Activated CD4-positive, alpha-beta T cell treated with anti-CD3 and anti-CD28 coated beads, Interleukin-2, Interleukin-6, amounts not matched to agents 100 ng/mL and 50 ng/mL, durations not matched to agents 16 hours and 8 hours (primary cell): ENCODE measurements at regions not wholly inside any gene's neighbourhood (a gene's known extent, or its start where the extent isn't known, plus 50 kb on each side); places are given as distances from the start of the nearest gene placed in this dataset.
A peak's percentile ranks its signal among the peaks of the same experiment; 100 is the strongest.
"Not testable (repeated sequence)": the region's sequence is repeated elsewhere in the genome, so short reads cannot be mapped to it uniquely, and the experiment has no call there.

ENCODE experiments used
- DNase-seq: peaks from one replicate; pipeline ENCODE4 v3.0.0-alpha.2; 2020

- no peak for DNase-seq
Measured at GRCh38 chr10:29879862-29880261, 179.5 kb downstream of the JCAD start.

GRCh38 chr10:29878492-29878891 is 180.9 kb downstream of the JCAD start:
- no peak for DNase-seq

GRCh38 chr10:29877793-29878491 is 181.4 kb downstream of the JCAD start:
- DNase-seq: no peak

- DNase-seq: no peak
Measured at GRCh38 chr10:29876008-29876555, 183.3 kb downstream of the JCAD start.

GRCh38 chr10:29874606-29875269 is 184.6 kb downstream of the JCAD start:
- DNase-seq: no peak

GRCh38 chr10:29873941-29874484 is 185.4 kb downstream of the JCAD start:
- no peak for DNase-seq

GRCh38 chr10:29870522-29871044 is 188.8 kb downstream of the JCAD start:
- no peak for DNase-seq

GRCh38 chr10:29869593-29869992 is 189.8 kb downstream of the JCAD start:
- DNase-seq: no peak

GRCh38 chr10:29866356-29866755 is 193.0 kb downstream of the JCAD start:
- no peak for DNase-seq

GRCh38 chr10:29865700-29866355 is 193.6 kb downstream of the JCAD start:
- DNase-seq: no peak

- no peak for DNase-seq
Measured at GRCh38 chr10:29862923-29863614, 196.3 kb downstream of the JCAD start.

- no peak for DNase-seq
Measured at GRCh38 chr10:29861811-29862505, 197.4 kb downstream of the JCAD start.

GRCh38 chr10:29861231-29861630 is 198.2 kb downstream of the JCAD start:
- DNase-seq: not testable (repeated sequence)

DNA sequence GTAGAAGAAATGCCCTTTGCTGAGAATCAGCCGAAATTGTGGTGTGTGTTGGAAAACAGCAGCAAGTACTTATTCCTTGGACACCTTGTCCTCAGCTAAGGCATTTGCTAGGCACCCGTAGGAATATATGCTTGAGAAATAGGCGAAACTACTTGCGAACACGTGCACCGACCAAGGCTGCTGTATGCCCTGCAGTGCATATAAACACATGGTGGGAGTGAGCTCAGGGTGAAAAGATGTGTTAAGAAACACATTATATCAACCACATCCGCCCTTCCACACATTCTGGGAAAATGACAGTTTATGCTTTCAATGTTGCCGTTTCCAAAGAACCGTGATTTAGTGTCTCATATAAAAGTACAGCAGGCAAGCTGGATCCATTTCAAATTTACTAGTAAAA is 199.2 kb downstream of the JCAD start:
- peak; percentile 3 for DNase-seq

DNA sequence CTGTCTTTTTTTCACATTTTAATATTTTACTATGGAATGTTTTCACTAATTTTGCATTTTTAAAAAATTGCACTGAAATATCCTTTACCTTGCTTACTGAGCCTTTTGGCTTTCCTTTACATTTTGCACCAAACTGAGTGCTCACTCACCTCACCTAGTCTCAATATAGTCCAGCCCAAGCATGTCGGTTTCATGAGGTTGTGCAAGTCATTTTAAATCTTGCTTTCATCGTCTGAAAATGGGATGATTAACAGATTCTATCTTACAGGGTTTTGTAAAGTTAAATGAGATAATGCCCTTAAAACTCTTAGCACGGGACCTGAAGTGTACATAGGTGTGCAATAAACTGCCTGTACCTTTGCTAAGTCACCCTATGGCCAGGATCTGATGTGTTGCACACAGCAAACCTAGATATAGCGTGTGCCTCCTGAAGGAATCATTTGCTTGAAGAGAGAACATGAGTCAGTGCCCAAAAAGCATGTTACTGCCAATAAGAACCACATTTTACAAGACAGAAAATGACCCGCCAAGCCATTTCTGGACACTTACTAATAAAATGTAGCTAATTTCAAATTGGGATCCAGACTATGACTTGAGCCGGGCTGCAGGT is 199.8 kb downstream of the JCAD start:
- DNase-seq: no peak

DNA sequence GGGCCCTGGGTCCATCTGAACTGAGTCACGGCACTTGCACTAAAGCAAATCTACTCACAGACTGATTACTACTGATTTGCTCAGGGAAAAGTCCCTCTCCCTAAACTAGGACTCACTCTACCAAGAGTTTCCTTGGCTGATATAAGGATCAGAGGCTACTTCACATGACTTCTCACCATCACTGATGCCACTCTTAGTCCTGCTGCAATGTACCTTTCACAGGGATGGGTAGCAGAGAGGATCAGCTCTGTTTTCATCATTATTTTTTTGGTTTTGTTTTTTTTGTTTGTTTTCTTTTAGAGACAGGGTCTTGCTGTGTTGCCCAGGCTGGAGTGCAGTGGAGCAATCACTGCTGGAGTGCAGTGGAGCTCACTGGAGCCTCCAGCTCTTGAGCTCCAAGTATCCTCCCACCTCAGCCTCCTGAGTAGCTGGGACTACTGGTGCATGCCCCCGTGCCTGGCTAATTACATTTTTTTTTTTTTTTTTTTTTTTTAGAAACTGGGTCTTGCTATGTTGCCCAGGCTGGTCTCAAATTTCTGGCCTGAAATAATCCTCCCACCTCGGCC is 200.6 kb downstream of the JCAD start:
- DNase-seq: no peak

GRCh38 chr10:29857843-29858701 is 201.3 kb downstream of the JCAD start:
- no peak for DNase-seq

GRCh38 chr10:29856295-29856694 is 203.1 kb downstream of the JCAD start:
- DNase-seq: no peak

DNA sequence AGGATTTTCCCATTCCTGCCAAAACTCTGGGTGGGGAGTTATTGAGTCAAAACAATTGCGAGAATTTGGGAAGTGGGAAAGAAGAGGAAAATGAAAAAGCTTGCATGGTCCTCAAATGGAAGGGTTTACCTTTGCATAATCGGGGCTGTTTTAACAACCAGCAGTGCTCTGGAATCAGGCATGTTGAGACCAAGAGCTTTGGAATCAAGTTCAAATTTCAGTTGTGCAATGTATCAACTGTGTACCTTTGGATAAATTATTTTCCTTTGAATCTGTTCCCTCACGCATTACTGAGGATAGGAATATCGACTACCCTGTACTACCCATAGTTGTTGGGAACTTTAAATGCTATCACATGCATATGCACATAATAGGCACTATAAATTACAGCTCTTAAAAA is 205.5 kb downstream of the JCAD start:
- DNase-seq: no peak

- no peak for DNase-seq
Measured at GRCh38 chr10:29851241-29851640, 208.1 kb downstream of the JCAD start.
